NCI-H1436 treated with DMSO at 0.1 percent for 48 hours (cell line): ENCODE measurements at regions not wholly inside any gene's neighbourhood (a gene's known extent, or its start where the extent isn't known, plus 50 kb on each side); places are given as distances from the start of the nearest gene placed in this dataset.

Source experiments
- DNase-seq: peaks from one replicate; lab custom pipeline; 2025; lab: John Stamatoyannopoulos, UW

GRCh38 chr12:105930557-105931503, 207.9 kb downstream of the NUAK1 start:
- no peak for DNase-seq

- no peak for DNase-seq
Observed at GRCh38 chr12:105931762-105932570, 206.8 kb downstream of the NUAK1 start.

GRCh38 chr12:105933671-105934665, 204.8 kb downstream of the NUAK1 start:
- no peak for DNase-seq

GRCh38 chr12:105935106-105935505, 203.6 kb downstream of the NUAK1 start:
- no peak for DNase-seq

GRCh38 chr12:105935981-105936380, 202.8 kb downstream of the NUAK1 start:
- DNase-seq = no peak

GRCh38 chr12:105936496-105936895, 202.3 kb downstream of the NUAK1 start:
- DNase-seq = no peak

- DNase-seq = no peak
Observed at GRCh38 chr12:105937009-105937408, 201.7 kb downstream of the NUAK1 start.

GRCh38 chr12:105939181-105939721, 199.5 kb downstream of the NUAK1 start:
- DNase-seq = no peak

- DNase-seq = no peak
Observed at GRCh38 chr12:105942281-105942680, 196.5 kb downstream of the NUAK1 start.

- DNase-seq = no peak
Observed at GRCh38 chr12:105943525-105943924, 195.2 kb downstream of the NUAK1 start.

GRCh38 chr12:105944628-105945027, 194.1 kb downstream of the NUAK1 start:
- DNase-seq = no peak

- no peak for DNase-seq
Observed at GRCh38 chr12:105945880-105946279, 192.9 kb downstream of the NUAK1 start.

- no peak for DNase-seq
Observed at GRCh38 chr12:105946493-105946901, 192.3 kb downstream of the NUAK1 start.

- no peak for DNase-seq
Observed at GRCh38 chr12:105947906-105948305, 190.8 kb downstream of the NUAK1 start.

GRCh38 chr12:105948331-105948730, 190.4 kb downstream of the NUAK1 start:
- DNase-seq = no peak

- DNase-seq = no peak
Observed at GRCh38 chr12:105949391-105949790, 189.4 kb downstream of the NUAK1 start.

- no peak for DNase-seq
Observed at GRCh38 chr12:105951732-105952131, 187.0 kb downstream of the NUAK1 start.

GRCh38 chr12:105954951-105955931, 183.5 kb downstream of the NUAK1 start:
- DNase-seq = no peak

- no peak for DNase-seq
Observed at GRCh38 chr12:105955976-105956375, 182.8 kb downstream of the NUAK1 start.
